ENCODE measurements at regions not wholly inside any gene's neighbourhood (a gene's known extent, or its start where the extent isn't known, plus 50 kb on each side); places are given as distances from the start of the nearest gene placed in this dataset.

DNA sequence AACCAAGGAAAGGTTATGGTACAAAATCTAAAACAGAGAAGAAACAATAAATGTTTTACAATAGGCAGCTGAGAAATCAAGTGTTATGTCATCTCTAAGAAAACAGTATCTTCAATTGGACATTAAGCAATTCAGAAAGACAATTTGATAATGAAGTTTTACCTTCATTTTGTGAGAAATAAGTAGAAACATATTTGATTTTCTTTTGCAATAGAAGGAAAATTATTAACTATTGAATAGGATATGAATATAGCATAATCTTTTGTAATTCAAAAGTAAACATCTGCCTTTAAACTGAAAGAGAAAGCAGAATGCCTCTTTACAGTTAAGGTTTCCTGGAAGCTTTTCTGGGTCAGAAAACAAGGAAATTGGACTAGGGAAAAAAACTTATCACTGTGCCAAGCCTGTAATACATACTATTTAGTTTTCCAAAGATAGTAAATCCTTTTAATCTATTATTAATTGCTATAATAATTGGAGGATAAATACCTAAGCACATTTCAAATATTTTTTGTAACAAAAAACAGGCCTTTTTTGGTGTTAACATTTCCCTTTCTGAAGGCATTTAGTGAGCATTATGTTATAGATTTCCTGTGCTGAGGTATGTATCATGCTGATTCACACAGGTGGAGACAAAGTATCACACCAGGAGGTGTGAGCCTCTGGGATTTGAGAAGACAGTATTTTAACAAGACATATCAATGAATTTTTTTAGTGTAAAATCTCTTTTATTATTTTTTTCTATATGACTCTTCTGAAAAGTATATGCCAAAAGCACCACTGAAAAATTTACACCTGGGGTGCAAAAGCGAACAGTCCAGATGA lies 947.0 kb upstream of the CDH2 start:
- H3K4me2 ChIP-seq (ENCODE audit: low read depth, low read length): no peak overlapping the region
- ATAC-seq: no peak
- CTCF ChIA-PET (ENCODE audit: low intra/inter-chr PET ratio, low total read pairs): no interaction called here

More for the DNA sequence above, 947.0 kb upstream of the CDH2 start:
- no peak overlapping the region for H3K27ac ChIP-seq (ENCODE audit: extremely low read length, insufficient read depth, low read length)
- H3K27me3 ChIP-seq (ENCODE audit: control insufficient read depth in 1 of 2, insufficient read depth in 2 of 2, low read length in 2 of 2): no peaks in the 10 kb centered on the region
- intact Hi-C loops (cut with micrococcal nuclease; ENCODE audit: unreplicated experiment): no loop called here
- no peaks in the 10 kb centered on the region for H3K4me1 ChIP-seq (ENCODE audit: insufficient read depth, low read length)
- no peak for TF ChIP-seq ZNF570 (CRISPR knock-in tag; IDR thresholded peaks at IDR 0.05; ENCODE audit: borderline replicate concordance)
- no peak for TF ChIP-seq FOSL1 (CRISPR knock-in tag; IDR thresholded peaks at IDR 0.05; ENCODE audit: borderline replicate concordance)
- TF ChIP-seq ZNF891 (CRISPR knock-in tag; IDR thresholded peaks at IDR 0.05): no peak
- TF ChIP-seq ZNF382 (CRISPR knock-in tag; IDR thresholded peaks at IDR 0.05; ENCODE audit: borderline replicate concordance): no peak
- no peak for TF ChIP-seq TBX3 (IDR thresholded peaks at IDR 0.05; ENCODE audit: borderline replicate concordance)
- no peak for TF ChIP-seq ZBTB43 (CRISPR knock-in tag; conservative IDR thresholded peaks at IDR 0.05)
- no peak for TF ChIP-seq ZNF180 (CRISPR knock-in tag; IDR thresholded peaks at IDR 0.05; ENCODE audit: borderline replicate concordance, low read depth)
- TF ChIP-seq SP4 (CRISPR knock-in tag; IDR thresholded peaks at IDR 0.05): no peak
- TF ChIP-seq, protein P1, sequence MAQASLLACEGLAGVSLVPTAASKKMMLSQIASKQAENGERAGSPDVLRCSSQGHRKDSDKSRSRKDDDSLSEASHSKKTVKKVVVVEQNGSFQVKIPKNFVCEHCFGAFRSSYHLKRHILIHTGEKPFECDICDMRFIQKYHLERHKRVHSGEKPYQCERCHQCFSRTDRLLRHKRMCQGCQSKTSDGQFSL (CRISPR knock-in tag; IDR thresholded peaks at IDR 0.05): no peak
- TF ChIP-seq, protein P2, sequence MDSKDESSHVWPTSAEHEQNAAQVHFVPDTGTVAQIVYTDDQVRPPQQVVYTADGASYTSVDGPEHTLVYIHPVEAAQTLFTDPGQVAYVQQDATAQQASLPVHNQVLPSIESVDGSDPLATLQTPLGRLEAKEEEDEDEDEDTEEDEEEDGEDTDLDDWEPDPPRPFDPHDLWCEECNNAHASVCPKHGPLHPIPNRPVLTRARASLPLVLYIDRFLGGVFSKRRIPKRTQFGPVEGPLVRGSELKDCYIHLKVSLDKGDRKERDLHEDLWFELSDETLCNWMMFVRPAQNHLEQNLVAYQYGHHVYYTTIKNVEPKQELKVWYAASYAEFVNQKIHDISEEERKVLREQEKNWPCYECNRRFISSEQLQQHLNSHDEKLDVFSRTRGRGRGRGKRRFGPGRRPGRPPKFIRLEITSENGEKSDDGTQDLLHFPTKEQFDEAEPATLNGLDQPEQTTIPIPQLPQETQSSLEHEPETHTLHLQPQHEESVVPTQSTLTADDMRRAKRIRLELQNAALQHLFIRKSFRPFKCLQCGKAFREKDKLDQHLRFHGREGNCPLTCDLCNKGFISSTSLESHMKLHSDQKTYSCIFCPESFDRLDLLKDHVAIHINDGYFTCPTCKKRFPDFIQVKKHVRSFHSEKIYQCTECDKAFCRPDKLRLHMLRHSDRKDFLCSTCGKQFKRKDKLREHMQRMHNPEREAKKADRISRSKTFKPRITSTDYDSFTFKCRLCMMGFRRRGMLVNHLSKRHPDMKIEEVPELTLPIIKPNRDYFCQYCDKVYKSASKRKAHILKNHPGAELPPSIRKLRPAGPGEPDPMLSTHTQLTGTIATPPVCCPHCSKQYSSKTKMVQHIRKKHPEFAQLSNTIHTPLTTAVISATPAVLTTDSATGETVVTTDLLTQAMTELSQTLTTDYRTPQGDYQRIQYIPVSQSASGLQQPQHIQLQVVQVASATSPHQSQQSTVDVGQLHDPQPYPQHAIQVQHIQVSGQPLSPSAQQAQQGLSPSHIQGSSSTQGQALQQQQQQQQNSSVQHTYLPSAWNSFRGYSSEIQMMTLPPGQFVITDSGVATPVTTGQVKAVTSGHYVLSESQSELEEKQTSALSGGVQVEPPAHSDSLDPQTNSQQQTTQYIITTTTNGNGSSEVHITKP (CRISPR knock-in tag; IDR thresholded peaks at IDR 0.05; ENCODE audit: low read depth): no peak
- no peak for TF ChIP-seq THRA (CRISPR knock-in tag; IDR thresholded peaks at IDR 0.05; ENCODE audit: borderline replicate concordance)
- TF ChIP-seq FOXP4 (CRISPR knock-in tag; IDR thresholded peaks at IDR 0.05): no peak
- no peak for TF ChIP-seq SMARCC2 (IDR thresholded peaks at IDR 0.05)
- no peak for FAIRE-seq
- H3K4me3 ChIP-seq (replicated peaks in 1 of 3; ENCODE audit: insufficient read depth in 1 of 3, low read depth in 2 of 3, low read length in 3 of 3): no peak overlapping the region
- in situ Hi-C loops (cut with HindIII; ENCODE audit: extremely low pct_ligation_motif_present, low pct_unique_long_range_greater_than_20kb): no loop called here
- WGBS (ENCODE audit: low lambda C conversion rate): 2% methylated on average over 1 of the region's 1 CpG
- H3K9me3 ChIP-seq (ENCODE audit: low read length): no peaks in the 10 kb centered on the region
- no peak overlapping the region for H2AFZ ChIP-seq (ENCODE audit: low read length)
- H3K79me2 ChIP-seq (ENCODE audit: insufficient read depth, low read length): no peaks in the 10 kb centered on the region
- no TSS peak for BruUV-seq (replicated peaks)
- no peaks in the 10 kb centered on the region for H3K36me3 ChIP-seq (replicated peaks in 1 of 2; ENCODE audit: control insufficient read depth in 1 of 2, insufficient read depth in 2 of 2, low read length in 2 of 2)
- POLR2A ChIA-PET: no interaction called here
- no peak overlapping the region for H3K9ac ChIP-seq (ENCODE audit: insufficient read depth, low read depth, low read length)
- DNase-seq (ENCODE audit: low spot score): no peak
- no peaks in the 10 kb centered on the region for H4K20me1 ChIP-seq (ENCODE audit: insufficient read depth, low read length)
